ENCODE measurements at regions not wholly inside any gene's neighbourhood (a gene's known extent, or its start where the extent isn't known, plus 50 kb on each side); places are given as distances from the start of the nearest gene placed in this dataset.

GRCh38 chr3:162367429-162368260 is 871.0 kb downstream of the OTOL1 start:
- no peak for TF ChIP-seq CTCF (conservative IDR thresholded peaks at IDR 0.05)
- Histone ChIP-seq H2AK5ac (ENCODE audit: insufficient read length, low read length) (no peak overlapping the region), H4K8ac (replicated peaks; ENCODE audit: insufficient read length, low read depth, low read length) (no peak overlapping the region), H3K23ac (ENCODE audit: insufficient read length, low read depth, low read length) (no peak overlapping the region), H4K20me1 (ENCODE audit: control insufficient read depth, insufficient read depth, insufficient read length) (no peaks in the 10 kb centered on the region), H3K4ac (ENCODE audit: low read depth, low read length) (no peak overlapping the region), H2AFZ (ENCODE audit: low read length) (no peak overlapping the region), H2BK5ac (ENCODE audit: insufficient read length, low read length) (no peak overlapping the region), H3K23me2 (ENCODE audit: insufficient read length, low read depth, low read length, poor library complexity, severe bottlenecking) (no peaks in the 10 kb centered on the region), H3T11ph (ENCODE audit: low read length) (no peak overlapping the region), H4K5ac (ENCODE audit: insufficient read length, low read depth, low read length) (no peak overlapping the region), H3K56ac (ENCODE audit: insufficient read length, low read depth, low read length) (no peak overlapping the region), H3K9ac (ENCODE audit: extremely low read depth, insufficient read length, low read length) (no peak overlapping the region), H3K4me2 (ENCODE audit: insufficient read depth, insufficient read length, low read length) (no peak overlapping the region), H4K91ac (ENCODE audit: insufficient read length, low read depth, low read length) (no peak overlapping the region), H2BK12ac (ENCODE audit: insufficient read length, low read depth, low read length) (no peak overlapping the region), H3K4me1 (ENCODE audit: insufficient read depth, low read length) (no peaks in the 10 kb centered on the region), H3K14ac (ENCODE audit: insufficient read depth, low read length) (no peak overlapping the region), H2BK20ac (ENCODE audit: low read depth, low read length, poor library complexity, severe bottlenecking) (no peak overlapping the region), H3K18ac (ENCODE audit: insufficient read length, low read depth, low read length) (no peak overlapping the region), H3K9me3 (ENCODE audit: control insufficient read depth, low read depth, low read length) (no peaks in the 10 kb centered on the region), H3K27ac (ENCODE audit: insufficient read length, low read depth, low read length) (no peak overlapping the region), H2BK15ac (ENCODE audit: low read depth, low read length) (no peak overlapping the region), H3K27me3 (ENCODE audit: insufficient read depth, low read length) (no peaks in the 10 kb centered on the region), H2BK120ac (ENCODE audit: low read depth, low read length, poor library complexity, severe bottlenecking) (no peak overlapping the region), H3K79me2 (ENCODE audit: insufficient read depth, low read length) (no peaks in the 10 kb centered on the region), H3K79me1 (ENCODE audit: insufficient read depth, low read depth, low read length, poor library complexity, severe bottlenecking) (no peaks in the 10 kb centered on the region)
- peaks cover 0 to 1% (median 0%) of the 10 kb centered on the region in 3 experiments; a peak in 3 of 7 replicates for H3K36me3 Mint-ChIP-seq (ENCODE audit: insufficient read depth in 1 of 3, low read depth in 3 of 3)
- no peak overlapping the region for H3K4me3 Mint-ChIP-seq
- WGBS (ENCODE audit: extremely low coverage, insufficient read length, low lambda C conversion rate) = no CpG with 5 or more reads among the region's 3 CpGs
- DNase-seq = no peak
- no peak overlapping the region for H3K27ac Mint-ChIP-seq
- peaks cover 8 to 10% of the 10 kb centered on the region in 2 experiments for H3K4me1 Mint-ChIP-seq
- peaks cover 0 to under 1% of the 10 kb centered on the region in 2 experiments; a peak in 1 of 5 replicates for H3K9me3 Mint-ChIP-seq
- no peaks in the 10 kb centered on the region for H3K27me3 Mint-ChIP-seq (ENCODE audit: low read depth)

All from H9 (cell line).